Left cardiac atrium (tissue), 4 donors: ENCODE measurements at regions not wholly inside any gene's neighbourhood (a gene's known extent, or its start where the extent isn't known, plus 50 kb on each side); places are given as distances from the start of the nearest gene placed in this dataset.

Experiments
- ATAC-seq, 2 donors: fragments of 200-7000 bp; cut with Tn5 transposase; one replicate each; pipeline ENCODE4 v1.9.1; 2020; ENCODE audit warnings: mild to moderate bottlenecking in 2 of 2, moderate library complexity in 2 of 2
- DNase-seq: peaks from one replicate; pipeline ENCODE4 v3.0.0-alpha.2; 2020
- intact Hi-C, 2 donors: fragments of 100-400 bp; cut with DNase I; formaldehyde crosslinking; loops; one replicate each; pipeline versions ENCODE4 v1.14.1 to v1.15.1; 2022 to 2023
- donor health status: DM: no; HTN: yes; CAD: no.
- donor health status: DM: no; HTN: yes; CAD: no; lungs with severe emphysema.
- donor health status: DM: yes; HTN: yes; CAD: no.
- donor health status: Dilated cardiomyopathy.

DNA sequence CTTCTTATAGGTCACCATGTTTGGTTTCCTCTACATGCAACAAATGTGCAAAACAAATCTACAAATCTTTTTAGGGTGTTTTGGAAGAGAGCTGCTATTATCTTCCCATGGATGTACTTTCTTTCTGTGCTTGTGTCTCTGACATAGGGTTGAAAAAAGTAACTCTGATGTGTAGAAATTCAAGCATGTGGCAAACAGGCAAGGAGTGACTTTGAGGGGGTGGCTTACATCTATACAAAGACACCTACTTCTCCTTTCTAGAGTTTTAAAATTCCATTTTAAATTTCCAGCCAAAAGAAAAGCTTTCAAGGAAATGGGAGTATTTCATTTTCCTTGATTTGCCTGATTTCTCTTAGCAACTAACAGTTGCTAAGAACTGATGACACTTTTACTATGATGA is 904.8 kb upstream of the CELF4 start:
- ATAC-seq (no peak), DNase-seq (no peak)
- intact Hi-C loops = loop anchor here in 1 of 2 donors (10.0 kb wide), 1 partner anchor 64 kb away; no protein-coding TSS in a partner anchor

- intact Hi-C loops = no loop called here
- DNase-seq (no peak), ATAC-seq (no peak)
Measured at GRCh38 chr18:38466426-38466825, 900.8 kb upstream of the CELF4 start.

DNA sequence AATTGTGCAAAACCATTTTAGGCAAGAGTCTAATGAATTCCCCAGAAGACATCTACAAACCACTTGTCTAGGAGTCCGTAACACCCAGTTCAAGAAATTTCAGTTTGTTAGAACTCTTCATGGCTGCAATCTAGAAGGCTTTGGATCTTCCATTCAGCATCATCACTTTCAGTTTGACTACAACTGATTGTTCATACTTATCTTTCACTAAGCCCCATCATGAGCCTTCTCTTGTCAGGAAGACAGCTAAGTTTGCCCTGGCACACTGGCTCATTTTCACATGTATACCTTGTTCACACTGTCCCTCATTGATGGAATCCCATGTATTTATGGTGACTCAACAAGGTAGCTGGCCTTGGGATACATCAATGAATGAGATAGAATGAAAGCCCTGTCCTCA is 898.4 kb upstream of the CELF4 start:
- intact Hi-C loops = no loop called here
- DNase-seq (no peak), ATAC-seq (no peak)

- ATAC-seq (peak in 1 of 2 donors; percentile 86), DNase-seq (peak; percentile 28)
- intact Hi-C loops = no loop called here
Measured at GRCh38 chr18:38460657-38461056, 895.1 kb upstream of the CELF4 start.

DNA sequence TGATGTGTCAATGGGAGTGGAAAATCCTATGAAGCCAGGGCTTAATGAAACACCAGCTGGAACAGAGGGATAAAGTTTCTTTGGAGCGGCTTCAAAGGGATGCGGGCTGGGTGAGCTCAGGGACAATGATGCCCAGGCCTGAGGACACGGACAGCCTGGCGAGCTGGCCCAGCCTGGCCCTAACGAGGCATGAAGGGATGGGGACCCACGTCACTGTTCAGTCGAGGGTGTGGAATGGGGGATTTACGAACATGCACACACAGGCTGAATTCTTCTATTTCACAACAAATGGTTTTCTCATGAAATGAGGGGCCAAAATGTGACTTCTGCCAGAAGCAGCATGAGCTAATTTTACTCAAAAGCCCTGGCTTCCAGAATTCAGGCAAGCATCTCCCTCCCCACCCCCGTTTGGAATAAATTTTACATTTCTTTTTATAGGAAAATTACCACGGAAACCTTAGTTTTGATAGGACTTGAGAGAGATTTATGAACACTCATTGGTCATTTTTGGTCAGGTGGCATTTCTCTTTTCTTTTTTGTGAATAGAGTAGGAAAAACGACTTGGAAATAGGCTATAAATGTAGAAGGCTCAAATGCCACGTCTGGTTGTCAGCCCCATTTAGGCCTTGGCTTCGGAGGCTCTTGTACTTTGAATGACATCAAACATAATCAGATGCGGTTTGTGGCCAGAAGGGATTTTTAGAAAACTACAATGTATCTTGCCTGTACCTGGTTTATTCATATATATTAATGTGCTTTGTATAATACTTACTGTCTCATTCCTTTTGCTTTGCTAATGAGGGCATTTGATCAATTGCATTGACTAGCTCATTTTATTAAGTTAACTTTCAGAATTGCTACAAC is 893.8 kb upstream of the CELF4 start:
- ATAC-seq (peak; percentile 46 to 71), DNase-seq (peak; percentile 28)
- intact Hi-C loops = no loop called here

DNA sequence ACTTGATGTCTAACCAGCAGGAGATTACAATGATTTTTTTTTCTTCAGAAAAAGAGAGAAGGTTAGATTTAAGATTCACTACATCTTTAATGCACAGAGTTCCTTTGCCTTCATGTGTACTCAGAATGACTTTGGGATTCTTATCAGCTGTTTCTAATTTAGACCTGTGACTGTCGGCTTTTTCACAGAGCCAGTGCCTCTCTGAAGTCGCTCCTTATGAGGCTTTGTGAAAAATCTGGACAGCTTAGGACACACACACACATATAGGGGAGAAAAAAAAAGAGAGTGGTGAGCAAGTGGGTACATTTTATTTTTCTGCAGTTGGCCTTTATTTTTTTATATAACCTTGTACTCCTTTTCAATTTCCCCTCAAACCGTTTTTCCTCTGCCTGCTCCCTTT is 893.1 kb upstream of the CELF4 start:
- peak; percentile 77 to 79 for ATAC-seq
- intact Hi-C loops = no loop called here
- no peak for DNase-seq

DNA sequence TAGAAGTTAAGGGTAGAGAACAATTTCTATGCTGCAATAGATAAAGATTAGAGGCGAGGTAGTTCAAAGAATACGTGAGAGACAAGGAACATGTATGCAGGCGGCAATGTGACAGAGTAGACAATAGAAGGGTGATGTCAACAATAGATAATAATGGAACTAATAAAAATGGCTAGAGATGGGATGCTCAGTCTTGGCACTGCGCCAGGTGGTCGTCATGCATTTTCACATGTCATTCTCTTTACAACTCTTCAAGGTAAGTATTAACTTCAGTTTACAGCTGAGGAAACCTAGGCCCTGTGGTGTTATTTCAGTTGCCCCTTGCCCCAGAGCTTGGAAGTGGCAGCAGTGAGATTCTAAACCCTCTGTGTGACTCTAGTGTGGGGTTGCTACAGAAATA is 890.7 kb upstream of the CELF4 start:
- intact Hi-C loops = no loop called here
- ATAC-seq = no peak
- no peak for DNase-seq

- ATAC-seq (no peak), DNase-seq (no peak)
- intact Hi-C loops = no loop called here
Measured at GRCh38 chr18:38454764-38455469, 889.3 kb upstream of the CELF4 start.

DNA sequence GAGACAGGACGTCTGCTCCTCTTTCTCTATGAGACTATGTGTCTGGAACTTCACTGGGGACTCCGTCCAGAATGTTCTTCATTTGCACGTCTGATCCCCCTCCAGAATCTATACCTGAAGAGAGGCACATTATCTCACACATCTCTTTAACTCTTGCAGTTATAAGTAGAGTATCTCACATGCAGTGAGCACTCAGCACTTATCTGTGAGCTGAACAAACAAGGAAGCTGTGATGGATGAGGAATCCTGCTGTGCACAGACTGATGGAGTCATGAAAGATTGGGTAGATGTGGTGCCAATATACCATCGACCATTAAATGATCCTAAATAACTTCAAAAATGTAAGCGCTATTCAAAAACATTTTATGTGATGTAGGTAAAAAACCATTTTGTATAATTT is 888.3 kb upstream of the CELF4 start:
- no peak for DNase-seq
- intact Hi-C loops = no loop called here
- no peak for ATAC-seq

GRCh38 chr18:38450876-38451275 is 885.3 kb upstream of the CELF4 start:
- DNase-seq (no peak), ATAC-seq (peak; percentile 15 to 92)
- intact Hi-C loops = no loop called here

- intact Hi-C loops = no loop called here
- DNase-seq = no peak
- no peak for ATAC-seq
Measured at GRCh38 chr18:38445804-38446145, 880.2 kb upstream of the CELF4 start.

GRCh38 chr18:38444971-38445803 is 879.6 kb upstream of the CELF4 start:
- no peak for ATAC-seq
- intact Hi-C loops = no loop called here
- DNase-seq = no peak

DNA sequence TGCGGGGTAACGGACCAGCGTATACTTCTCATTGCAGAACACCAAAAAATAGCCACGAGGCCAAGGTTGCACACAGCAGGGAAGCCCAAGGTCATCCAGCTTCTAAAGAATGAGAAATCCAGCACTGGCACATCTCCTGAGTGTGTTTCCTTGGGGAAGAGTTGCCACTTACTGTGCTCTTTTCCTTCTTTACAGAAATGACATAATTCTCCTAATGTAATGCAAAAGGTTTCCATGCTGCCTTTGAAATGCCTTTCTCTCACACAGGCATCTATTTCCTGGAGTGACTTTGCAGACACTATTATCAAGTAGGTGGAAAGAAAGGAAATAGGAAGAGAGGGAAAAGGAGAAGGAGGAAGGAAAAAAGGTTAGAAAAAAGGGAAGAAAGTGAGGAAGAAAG is 862.1 kb upstream of the CELF4 start:
- DNase-seq = no peak
- ATAC-seq = no peak
- intact Hi-C loops = no loop called here

GRCh38 chr18:38427234-38427633 is 861.6 kb upstream of the CELF4 start:
- intact Hi-C loops = no loop called here
- DNase-seq = no peak
- ATAC-seq = no peak

- intact Hi-C loops = no loop called here
- no peak for ATAC-seq
- no peak for DNase-seq
Measured at GRCh38 chr18:38421872-38422615, 856.4 kb upstream of the CELF4 start.

GRCh38 chr18:38421021-38421420 is 855.4 kb upstream of the CELF4 start:
- DNase-seq = no peak
- no peak for ATAC-seq
- intact Hi-C loops = no loop called here

DNA sequence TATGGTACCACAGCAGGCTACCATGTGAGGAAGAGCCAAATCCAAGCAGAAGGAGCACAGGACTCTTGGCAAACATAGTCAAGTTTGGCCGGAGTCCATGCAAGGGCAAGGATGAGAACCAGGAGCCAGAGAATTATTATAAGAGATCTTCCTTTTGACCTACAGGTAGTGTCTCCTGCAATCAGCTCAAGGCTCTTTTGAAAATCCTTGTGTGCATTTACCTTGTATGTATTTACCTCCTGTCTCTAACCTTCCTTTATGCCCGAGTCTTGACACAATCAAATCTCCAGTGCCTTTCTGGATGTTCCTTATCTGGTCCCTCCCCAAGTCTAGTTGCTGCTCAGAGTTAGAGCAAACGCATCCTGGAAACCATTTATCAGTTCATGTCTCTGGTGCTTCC is 855.0 kb upstream of the CELF4 start:
- DNase-seq = no peak
- intact Hi-C loops = no loop called here
- no peak for ATAC-seq

- intact Hi-C loops = loop anchor here in 1 of 2 donors (10.0 kb wide), 1 partner anchor 61 kb away; no protein-coding TSS in a partner anchor
- ATAC-seq (no peak), DNase-seq (no peak)
Measured at GRCh38 chr18:38415811-38416210, 850.2 kb upstream of the CELF4 start.

DNA sequence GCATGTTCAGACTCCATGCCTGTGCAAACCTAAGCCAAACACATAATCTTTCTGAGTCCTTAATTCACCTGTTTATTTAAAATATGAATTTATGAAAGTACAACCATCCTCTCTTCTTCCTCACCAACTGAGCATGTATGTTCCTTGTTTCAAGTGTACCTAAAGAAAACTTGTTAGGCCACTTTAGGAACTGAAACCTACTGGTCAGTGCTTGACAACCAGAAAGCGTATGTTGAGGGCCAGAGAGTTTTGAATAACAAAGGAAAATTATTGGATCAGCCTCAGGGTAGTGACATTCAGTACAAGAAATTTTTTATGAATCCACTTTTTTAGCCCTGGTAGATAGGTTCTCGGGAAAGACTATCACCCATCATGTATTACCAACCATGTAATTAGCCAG is 847.6 kb upstream of the CELF4 start:
- DNase-seq (no peak), ATAC-seq (no peak)
- intact Hi-C loops = loop anchor here in 1 of 2 donors (10.0 kb wide), 1 partner anchor 58 kb away; no protein-coding TSS in a partner anchor
